HepG2 (cell line): ENCODE measurements at regions not wholly inside any gene's neighbourhood (a gene's known extent, or its start where the extent isn't known, plus 50 kb on each side); places are given as distances from the start of the nearest gene placed in this dataset.

Experiments
- CBFB ChIP-seq: sonication (generic); formaldehyde crosslinking; IDR thresholded peaks from 2 replicates; pipeline ENCODE4 v1.4.0; 2020; ENCODE audit warnings: missing genetic modification reagents
- CREM ChIP-seq, 2 experiments: sonication (generic) in 1 of 2; formaldehyde crosslinking in 1 of 2; IDR thresholded peaks; 2 replicates each; pipeline versions ENCODE4 v1.4.0 to v1.6.1; 2016 to 2020; ENCODE audit warnings: antibody characterized with exemption in 1 of 2, mild to moderate bottlenecking in 1 of 2, missing genetic modification reagents in 1 of 2
- CTCF ChIP-seq: sonication (generic); formaldehyde crosslinking; IDR thresholded peaks from 2 replicates; pipeline ENCODE4 v1.5.0; 2020; ENCODE audit warnings: mild to moderate bottlenecking, missing genetic modification reagents, moderate library complexity
- DNMT1 ChIP-seq: sonication (generic); formaldehyde crosslinking; IDR thresholded peaks from 2 replicates; pipeline ENCODE4 v1.5.1; 2020; ENCODE audit warnings: mild to moderate bottlenecking, missing genetic modification reagents
- EP300 ChIP-seq, 3 experiments: sonication (generic) in 1 of 3; formaldehyde crosslinking in 1 of 3; IDR thresholded peaks; 2 replicates each; pipeline versions ENCODE4 v1.5.1 to v1.6.1; 2011 to 2020; ENCODE audit warnings: low read depth in 2 of 3, low read length in 2 of 3, borderline replicate concordance in 1 of 3, improper control_type of control experiment in 1 of 3, mild to moderate bottlenecking in 1 of 3, missing genetic modification reagents in 1 of 3, moderate library complexity in 1 of 3
- RNF219 ChIP-seq: sonication (generic); formaldehyde crosslinking; IDR thresholded peaks from 2 replicates; pipeline ENCODE4 v1.5.0; 2020; ENCODE audit warnings: mild to moderate bottlenecking, missing genetic modification reagents
- SP1 ChIP-seq, 2 experiments: fragments of 450-650 bp in 1 of 2; sonication (generic) in 1 of 2; formaldehyde crosslinking in 1 of 2; IDR thresholded peaks; 2 replicates each; pipeline versions ENCODE4 v1.4.0 to v1.6.1; 2016 to 2020; ENCODE audit warnings: missing genetic modification reagents in 1 of 2
- SP2 ChIP-seq: sonication (generic); formaldehyde crosslinking; IDR thresholded peaks from 2 replicates; pipeline ENCODE4 v1.5.1; 2020; ENCODE audit warnings: mild to moderate bottlenecking, missing genetic modification reagents
- ZFX ChIP-seq: sonication (generic); formaldehyde crosslinking; IDR thresholded peaks from 2 replicates; pipeline ENCODE4 v1.4.0; 2020; ENCODE audit warnings: mild to moderate bottlenecking, low read depth, missing genetic modification reagents, moderate library complexity
- ZNF335 ChIP-seq: sonication (generic); formaldehyde crosslinking; IDR thresholded peaks from 2 replicates; pipeline ENCODE4 v1.4.0; 2020; ENCODE audit warnings: missing genetic modification reagents
- TF ChIP-seq, protein P1 (sequence below): sonication (generic); formaldehyde crosslinking; IDR thresholded peaks from 2 replicates; pipeline ENCODE4 v1.8.1; 2023; ENCODE audit warnings: missing genetic modification reagents, inconsistent platforms, borderline replicate concordance

GRCh38 chr6:41423002-41423401, 87.6 kb downstream of the NCR2 start:
- TF ChIP-seq SP1 (IDR thresholded peaks at IDR 0.05) (no peak), SP1 (CRISPR knock-in tag; IDR thresholded peaks at IDR 0.05) (no peak), CBFB (CRISPR knock-in tag) (no peak), CREM (IDR thresholded peaks at IDR 0.05) (no peak), CREM (CRISPR knock-in tag; IDR thresholded peaks at IDR 0.05) (no peak), RNF219 (CRISPR knock-in tag) (no peak), ZFX (CRISPR knock-in tag) (no peak), DNMT1 (no peak), SP2 (CRISPR knock-in tag) (no peak), EP300 (IDR thresholded peaks at IDR 0.05; ENCODE audit: low read depth in 2 of 2, low read length in 2 of 2) (no peak), EP300 (CRISPR knock-in tag; IDR thresholded peaks at IDR 0.05; ENCODE audit: borderline replicate concordance) (no peak), CTCF (CRISPR knock-in tag) (no peak), ZNF335 (CRISPR knock-in tag) (no peak)
- TF ChIP-seq, protein P1, sequence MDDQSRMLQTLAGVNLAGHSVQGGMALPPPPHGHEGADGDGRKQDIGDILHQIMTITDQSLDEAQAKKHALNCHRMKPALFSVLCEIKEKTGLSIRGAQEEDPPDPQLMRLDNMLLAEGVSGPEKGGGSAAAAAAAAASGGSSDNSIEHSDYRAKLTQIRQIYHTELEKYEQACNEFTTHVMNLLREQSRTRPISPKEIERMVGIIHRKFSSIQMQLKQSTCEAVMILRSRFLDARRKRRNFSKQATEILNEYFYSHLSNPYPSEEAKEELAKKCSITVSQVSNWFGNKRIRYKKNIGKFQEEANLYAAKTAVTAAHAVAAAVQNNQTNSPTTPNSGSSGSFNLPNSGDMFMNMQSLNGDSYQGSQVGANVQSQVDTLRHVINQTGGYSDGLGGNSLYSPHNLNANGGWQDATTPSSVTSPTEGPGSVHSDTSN (CRISPR knock-in tag) = no peak
